A673 (cell line): ENCODE measurements at regions not wholly inside any gene's neighbourhood (a gene's known extent, or its start where the extent isn't known, plus 50 kb on each side); places are given as distances from the start of the nearest gene placed in this dataset.

ENCODE experiments used
- BruUV-seq: library from RNA; stranded (reverse); fragments of 400-500 nt; replicated peaks from 2 replicates; lab custom pipeline; 2021; lab: Mats Ljungman, UMichigan
- CTCF ChIA-PET: fragments of 300-600 bp; sonication (Branson Sonifier 250); formaldehyde crosslinking; loops from one replicate; lab custom pipeline; 2022; ENCODE audit warnings: antibody characterized with exemption; lab: Charles Lee
- POLR2A ChIA-PET: fragments of 300-600 bp; sonication (Branson Sonifier 250); formaldehyde crosslinking; loops from one replicate; lab custom pipeline; 2022; ENCODE audit warnings: antibody characterized with exemption; ENCODE audit not compliant: low non-redundant PET; lab: Charles Lee
- DNase-seq: peaks from one replicate; pipeline ENCODE4 v3.0.0-alpha.2; 2015; ENCODE audit warnings: low spot score
- H3K27ac ChIP-seq: fragments of 200-600 bp; sonication (generic); 2 replicates; pipeline ENCODE4 v1.5.1; 2016; ENCODE audit warnings: mixed run types, low read depth, mild to moderate bottlenecking, mixed read lengths, antibody characterized with exemption, low read length; ENCODE audit not compliant: poor library complexity, severe bottlenecking
- H3K27me3 ChIP-seq: fragments of 200-600 bp; sonication (generic); replicated peaks from 2 replicates; pipeline ENCODE4 v1.6.1; 2017; ENCODE audit warnings: mixed run types, low read depth, mild to moderate bottlenecking, mixed read lengths, antibody characterized with exemption, low read length; ENCODE audit not compliant: insufficient read depth, poor library complexity
- H3K36me3 ChIP-seq: fragments of 200-600 bp; sonication (generic); 2 replicates; pipeline ENCODE4 v1.6.1; 2016; ENCODE audit warnings: mixed run types, mild to moderate bottlenecking, mixed read lengths, antibody characterized with exemption, low read length; ENCODE audit not compliant: insufficient read depth, poor library complexity, severe bottlenecking
- H3K4me1 ChIP-seq: fragments of 200-600 bp; sonication (generic); 2 replicates; pipeline ENCODE4 v1.6.1; 2017; ENCODE audit warnings: mixed run types, mild to moderate bottlenecking, mixed read lengths, antibody characterized with exemption, low read length; ENCODE audit not compliant: insufficient read depth, poor library complexity, severe bottlenecking
- H3K4me3 ChIP-seq: fragments of 200-600 bp; sonication (generic); 2 replicates; pipeline ENCODE4 v1.5.1; 2016; ENCODE audit warnings: low read depth, mixed run types, mild to moderate bottlenecking, mixed read lengths, low read length; ENCODE audit not compliant: poor library complexity, severe bottlenecking
- H3K9me3 ChIP-seq: fragments of 200-600 bp; sonication (generic); 2 replicates; pipeline ENCODE4 v1.6.1; 2016; ENCODE audit warnings: mixed run types, low read depth, mild to moderate bottlenecking, mixed read lengths, antibody characterized with exemption, low read length; ENCODE audit not compliant: poor library complexity, severe bottlenecking
- CTCF ChIP-seq: fragments of 300-800, 200-600 bp; sonication (generic); conservative IDR thresholded peaks from 2 replicates; pipeline ENCODE4 v1.5.1; 2017; ENCODE audit warnings: low read depth, mild to moderate bottlenecking, antibody characterized with exemption, low read length, moderate library complexity, mixed read lengths
- EZH2 ChIP-seq: fragments of 200-600 bp; sonication (generic); IDR thresholded peaks from 2 replicates; pipeline ENCODE4 v1.6.1; 2017; ENCODE audit warnings: borderline replicate concordance, low read depth, mild to moderate bottlenecking, mixed read lengths, antibody characterized with exemption, low read length; ENCODE audit not compliant: poor library complexity, severe bottlenecking
- intact Hi-C: fragments of 100-400 bp; cut with micrococcal nuclease; formaldehyde crosslinking; loops from one replicate; pipeline ENCODE4 v1.10.0; 2022; ENCODE audit not compliant: unreplicated experiment

GRCh38 chr17:79413611-79414010 is 197.2 kb downstream of the RBFOX3 start:
- peaks cover 79% of the 10 kb centered on the region for H3K27me3 ChIP-seq
- H3K27ac ChIP-seq = no peak overlapping the region
- BruUV-seq = no TSS peak
- no peaks in the 10 kb centered on the region for H3K9me3 ChIP-seq
- no peak overlapping the region for H3K4me3 ChIP-seq
- intact Hi-C loops = no loop called here
- no peak for DNase-seq
- CTCF ChIA-PET = no interaction called here
- TF ChIP-seq EZH2 = no peak
- no peak for TF ChIP-seq CTCF
- no peaks in the 10 kb centered on the region for H3K36me3 ChIP-seq
- POLR2A ChIA-PET = no interaction called here
- no peaks in the 10 kb centered on the region for H3K4me1 ChIP-seq

DNA sequence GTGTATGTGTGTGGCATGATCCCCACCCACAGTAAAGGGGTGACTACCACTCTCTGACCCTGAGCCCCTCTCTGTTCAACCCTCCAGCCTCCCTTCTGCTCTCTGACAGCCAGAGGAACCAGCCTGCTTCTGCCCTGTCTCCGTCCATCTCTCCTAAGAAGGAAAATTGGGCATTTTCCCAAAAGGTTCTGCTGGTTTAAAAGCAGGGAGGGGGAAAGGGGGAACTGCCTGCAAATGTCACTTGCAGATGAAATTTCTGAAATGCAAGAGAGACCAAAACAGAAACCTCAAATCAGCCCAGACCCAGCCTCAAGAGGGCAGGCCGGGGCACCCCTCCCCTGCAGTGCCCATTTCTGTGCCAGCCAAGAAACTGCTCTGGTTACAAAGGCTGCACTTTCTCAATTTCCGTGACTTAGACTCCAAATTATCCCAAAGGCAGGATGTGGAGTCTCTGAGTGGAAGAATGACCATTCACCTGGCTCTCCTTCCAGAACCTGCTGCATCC is 197.9 kb downstream of the RBFOX3 start:
- CTCF ChIA-PET = no interaction called here
- no peak overlapping the region for H3K4me3 ChIP-seq
- BruUV-seq = no TSS peak
- TF ChIP-seq CTCF (no peak), EZH2 (no peak)
- peaks cover 80% of the 10 kb centered on the region for H3K27me3 ChIP-seq
- POLR2A ChIA-PET = no interaction called here
- intact Hi-C loops = no loop called here
- H3K4me1 ChIP-seq = no peaks in the 10 kb centered on the region
- H3K9me3 ChIP-seq = no peaks in the 10 kb centered on the region
- H3K27ac ChIP-seq = no peak overlapping the region
- no peak for DNase-seq
- H3K36me3 ChIP-seq = no peaks in the 10 kb centered on the region

GRCh38 chr17:79412110-79412509 is 198.7 kb downstream of the RBFOX3 start:
- CTCF ChIA-PET = no interaction called here
- BruUV-seq = no TSS peak

More at GRCh38 chr17:79412110-79412509, 198.7 kb downstream of the RBFOX3 start:
- H3K4me3 ChIP-seq = no peak overlapping the region
- no peak for DNase-seq
- TF ChIP-seq EZH2 = no peak
- no peak for TF ChIP-seq CTCF
- intact Hi-C loops = no loop called here
- H3K9me3 ChIP-seq = no peaks in the 10 kb centered on the region
- no peaks in the 10 kb centered on the region for H3K36me3 ChIP-seq
- H3K27me3 ChIP-seq = peaks cover 84% of the 10 kb centered on the region
- H3K4me1 ChIP-seq = no peaks in the 10 kb centered on the region
- H3K27ac ChIP-seq = no peak overlapping the region
- POLR2A ChIA-PET = no interaction called here
